SU-DHL-6 (cell line): ENCODE measurements at regions not wholly inside any gene's neighbourhood (a gene's known extent, or its start where the extent isn't known, plus 50 kb on each side); places are given as distances from the start of the nearest gene placed in this dataset.

Experiments used
- H2AFZ ChIP-seq: fragments of 200-600 bp; sonication (generic); 2 replicates; pipeline ENCODE4 v1.6.1; 2014; ENCODE audit warnings: low read depth, mild to moderate bottlenecking, moderate library complexity, mixed read lengths, antibody characterized with exemption, low read length; ENCODE audit not compliant: severe bottlenecking
- H3F3A ChIP-seq: fragments of 200-600 bp; shearing (Covaris generic); 2 replicates; pipeline ENCODE4 v1.6.0; 2016; ENCODE audit warnings: antibody characterized with exemption, mild to moderate bottlenecking; ENCODE audit not compliant: insufficient read depth
- H3K27ac ChIP-seq: fragments of 200-600 bp; sonication (generic); 2 replicates; pipeline ENCODE4 v1.5.1; 2016; ENCODE audit warnings: low read depth, mild to moderate bottlenecking, low read length, moderate library complexity, mixed read lengths
- H3K27me3 ChIP-seq: fragments of 200-600 bp; sonication (generic), shearing (Covaris generic); 2 replicates; pipeline ENCODE4 v1.6.0; 2014; ENCODE audit warnings: mild to moderate bottlenecking, low read length
- H3K36me3 ChIP-seq: fragments of 200-600 bp; sonication (generic); 2 replicates; pipeline ENCODE4 v1.6.1; 2014; ENCODE audit warnings: mild to moderate bottlenecking, low read length, mixed read lengths
- H3K4me2 ChIP-seq: fragments of 300-600, 200-600 bp; shearing (Covaris generic), sonication (generic); 2 replicates; pipeline ENCODE4 v1.6.0; 2014; ENCODE audit warnings: low read length, low read depth, mild to moderate bottlenecking; ENCODE audit not compliant: poor library complexity, severe bottlenecking
- H3K4me3 ChIP-seq: fragments of 200-600 bp; sonication (generic); 2 replicates; pipeline ENCODE4 v1.5.1; 2014; ENCODE audit warnings: antibody characterized with exemption, low read length, mild to moderate bottlenecking, mixed read lengths; ENCODE audit not compliant: insufficient read depth, poor library complexity, severe bottlenecking
- H3K79me2 ChIP-seq: fragments of 200-600 bp; sonication (generic); 2 replicates; pipeline ENCODE4 v1.6.1; 2014; ENCODE audit warnings: mild to moderate bottlenecking, low read length, moderate library complexity; ENCODE audit not compliant: insufficient read depth
- H3K9ac ChIP-seq: fragments of 200-600 bp; sonication (generic); 2 replicates; pipeline ENCODE4 v1.7.0; 2014; ENCODE audit warnings: mild to moderate bottlenecking, low read length
- H3K9me2 ChIP-seq: fragments of 200-600 bp; sonication (generic); replicated peaks from 2 replicates; pipeline ENCODE4 v1.6.1; 2014; ENCODE audit warnings: low read length; ENCODE audit not compliant: insufficient read depth
- H3K9me3 ChIP-seq: fragments of 200-600 bp; sonication (generic); 2 replicates; pipeline ENCODE4 v1.6.1; 2014; ENCODE audit warnings: low read length, mixed read lengths; ENCODE audit not compliant: insufficient read depth
- H4K20me1 ChIP-seq: fragments of 200-600 bp; sonication (generic); 2 replicates; pipeline ENCODE4 v1.6.1; 2014; ENCODE audit warnings: low read depth, mild to moderate bottlenecking, antibody characterized with exemption, low read length, moderate library complexity, mixed read lengths
- CTCF ChIP-seq: fragments of 200-600 bp; sonication (generic); IDR thresholded peaks from one replicate; pipeline ENCODE4 v1.5.1; 2017; ENCODE audit warnings: antibody characterized with exemption, mild to moderate bottlenecking, low read length, moderate library complexity; ENCODE audit not compliant: insufficient read depth, poor library complexity, severe bottlenecking
- EZH2phosphoT487 ChIP-seq: fragments of 200-600 bp; sonication (generic), shearing (Covaris generic); conservative IDR thresholded peaks from 2 replicates; pipeline ENCODE4 v1.6.1; 2018; ENCODE audit warnings: mild to moderate bottlenecking, antibody characterized with exemption, low read length, moderate library complexity, mixed read lengths

- H2AFZ ChIP-seq, result peak overlapping the region; percentile 65
- no peak overlapping the region for H3K27ac ChIP-seq
- H3K9me2 ChIP-seq, result no peaks in the 10 kb centered on the region
- H3K27me3 ChIP-seq, result no peaks in the 10 kb centered on the region
- no peak overlapping the region for H3K4me3 ChIP-seq
- H3K79me2 ChIP-seq, result no peaks in the 10 kb centered on the region
- no peaks in the 10 kb centered on the region for H3F3A ChIP-seq
- TF ChIP-seq EZH2phosphoT487 (no peak), CTCF (no peak)
- H4K20me1 ChIP-seq, result no peaks in the 10 kb centered on the region
- H3K9me3 ChIP-seq, result no peaks in the 10 kb centered on the region
- peak overlapping the region; percentile 32 for H3K4me2 ChIP-seq
- no peak overlapping the region for H3K9ac ChIP-seq
- no peaks in the 10 kb centered on the region for H3K36me3 ChIP-seq
Observed at GRCh38 chr6:25026723-25027122, 91.0 kb upstream of the RIPOR2 start.

DNA sequence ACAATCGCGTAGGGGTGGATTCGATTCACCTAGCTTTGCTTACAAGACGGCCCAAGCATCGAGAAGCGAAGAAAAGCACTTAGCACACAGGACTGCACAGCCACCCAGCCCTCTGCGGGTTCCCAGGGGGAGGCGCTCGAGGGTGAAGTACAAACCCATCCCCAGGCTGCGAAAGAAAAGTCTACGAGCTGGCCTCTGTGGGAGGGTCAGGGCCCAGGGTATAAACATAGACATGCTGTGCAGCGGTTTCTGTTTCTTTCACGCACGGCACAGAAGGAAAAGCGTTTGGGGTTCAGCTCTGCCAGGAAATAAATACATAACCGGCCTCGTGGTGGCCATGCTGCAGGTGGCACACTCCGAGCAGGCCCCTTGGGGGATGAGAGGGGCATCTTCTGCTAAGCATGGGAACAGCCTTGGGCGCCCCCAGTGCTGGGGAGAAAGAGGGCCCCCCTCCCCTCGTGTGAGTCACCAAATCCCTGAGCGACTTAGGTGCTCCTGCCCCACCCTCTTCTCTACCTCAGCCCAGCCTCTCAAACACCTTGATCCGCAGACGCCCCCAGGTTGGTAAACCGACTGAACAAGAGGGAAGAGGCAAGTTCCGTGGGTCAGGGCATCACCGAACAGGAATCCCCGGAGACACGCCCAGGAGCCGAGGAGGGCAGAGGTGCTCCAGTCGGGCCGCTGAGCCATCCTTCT is 91.6 kb upstream of the RIPOR2 start:
- Histone ChIP-seq H3K4me2 (peak overlapping the region; percentile 32), H3F3A (no peaks in the 10 kb centered on the region), H3K79me2 (no peaks in the 10 kb centered on the region), H3K27me3 (no peaks in the 10 kb centered on the region), H3K36me3 (no peaks in the 10 kb centered on the region), H3K27ac (no peak overlapping the region), H3K9me2 (no peaks in the 10 kb centered on the region), H2AFZ (peak overlapping the region; percentile 65), H3K9ac (no peak overlapping the region), H3K4me3 (no peak overlapping the region), H3K9me3 (no peaks in the 10 kb centered on the region), H4K20me1 (no peaks in the 10 kb centered on the region)
- TF ChIP-seq CTCF (peak; percentile 27), EZH2phosphoT487 (no peak)

- no peak overlapping the region for H3K4me2 ChIP-seq
- no peaks in the 10 kb centered on the region for H3K36me3 ChIP-seq
- H2AFZ ChIP-seq, result no peak overlapping the region
- H3K79me2 ChIP-seq, result no peaks in the 10 kb centered on the region
- no peaks in the 10 kb centered on the region for H3K27me3 ChIP-seq
- no peaks in the 10 kb centered on the region for H4K20me1 ChIP-seq
- H3K27ac ChIP-seq, result no peak overlapping the region
- TF ChIP-seq EZH2phosphoT487 (no peak), CTCF (no peak)
- no peaks in the 10 kb centered on the region for H3K9me2 ChIP-seq
- no peaks in the 10 kb centered on the region for H3F3A ChIP-seq
- H3K4me3 ChIP-seq, result no peak overlapping the region
- no peak overlapping the region for H3K9ac ChIP-seq
- H3K9me3 ChIP-seq, result no peaks in the 10 kb centered on the region
Observed at GRCh38 chr6:25028328-25028727, 92.6 kb upstream of the RIPOR2 start.
